Activated CD4-positive, alpha-beta memory T cell treated with anti-CD3 and anti-CD28 coated beads for 36 hours (primary cell): ENCODE measurements at regions not wholly inside any gene's neighbourhood (a gene's known extent, or its start where the extent isn't known, plus 50 kb on each side); places are given as distances from the start of the nearest gene placed in this dataset.

Experiments used
- CTCF ChIA-PET: fragments of 350-600 bp; sonication (Branson Sonifier 250); formaldehyde crosslinking; loops from one replicate; lab custom pipeline; 2021; ENCODE audit warnings: antibody characterized with exemption, inconsistent platforms; lab: Charles Lee
- POLR2A ChIA-PET: fragments of 350-600 bp; sonication (Branson Sonifier 250); formaldehyde crosslinking; loops from one replicate; lab custom pipeline; 2021; ENCODE audit warnings: antibody characterized with exemption; lab: Charles Lee
- DNase-seq: peaks from one replicate; pipeline ENCODE4 v3.0.0-alpha.2; 2020
- H3K27ac Mint-ChIP-seq: one replicate; pipeline ENCODE4 v1.8.0; 2021; ENCODE audit warnings: mixed read lengths
- H3K27me3 Mint-ChIP-seq: one replicate; pipeline ENCODE4 v1.8.0; 2021; ENCODE audit warnings: mixed read lengths
- H3K36me3 Mint-ChIP-seq: one replicate; pipeline ENCODE4 v1.8.0; 2021; ENCODE audit warnings: mixed read lengths
- H3K4me1 Mint-ChIP-seq: one replicate; pipeline ENCODE4 v1.8.0; 2021; ENCODE audit warnings: low read depth, mixed read lengths
- H3K4me3 Mint-ChIP-seq: one replicate; pipeline ENCODE4 v1.8.0; 2021; ENCODE audit warnings: mild to moderate bottlenecking, mixed read lengths
- H3K9me3 Mint-ChIP-seq: one replicate; pipeline ENCODE4 v1.8.0; 2021; ENCODE audit warnings: mixed read lengths
- intact Hi-C: fragments of 100-400 bp; cut with micrococcal nuclease; formaldehyde crosslinking; loops from one replicate; pipeline ENCODE4 v1.15.1; 2023

- Mint-ChIP-seq H3K9me3 (no peaks in the 10 kb centered on the region), H3K4me3 (no peak overlapping the region), H3K36me3 (no peaks in the 10 kb centered on the region), H3K27me3 (peaks cover 9% of the 10 kb centered on the region), H3K27ac (no peak overlapping the region), H3K4me1 (no peaks in the 10 kb centered on the region)
- ChIA-PET CTCF (no interaction called here), POLR2A (no interaction called here)
- intact Hi-C loops: no loop called here
- DNase-seq: no peak
These were observed 277.0 kb downstream of the DIRAS2 start for GRCh38 chr9:90365666-90366065.

- Mint-ChIP-seq H3K4me3 (no peak overlapping the region), H3K4me1 (no peaks in the 10 kb centered on the region), H3K9me3 (no peaks in the 10 kb centered on the region), H3K36me3 (no peaks in the 10 kb centered on the region), H3K27ac (no peak overlapping the region), H3K27me3 (peaks cover 14% of the 10 kb centered on the region)
- CTCF ChIA-PET: no interaction called here
- no peak for DNase-seq
- intact Hi-C loops: no loop called here
- POLR2A ChIA-PET: no interaction called here
These were observed 274.4 kb downstream of the DIRAS2 start for GRCh38 chr9:90368241-90368640.

DNA sequence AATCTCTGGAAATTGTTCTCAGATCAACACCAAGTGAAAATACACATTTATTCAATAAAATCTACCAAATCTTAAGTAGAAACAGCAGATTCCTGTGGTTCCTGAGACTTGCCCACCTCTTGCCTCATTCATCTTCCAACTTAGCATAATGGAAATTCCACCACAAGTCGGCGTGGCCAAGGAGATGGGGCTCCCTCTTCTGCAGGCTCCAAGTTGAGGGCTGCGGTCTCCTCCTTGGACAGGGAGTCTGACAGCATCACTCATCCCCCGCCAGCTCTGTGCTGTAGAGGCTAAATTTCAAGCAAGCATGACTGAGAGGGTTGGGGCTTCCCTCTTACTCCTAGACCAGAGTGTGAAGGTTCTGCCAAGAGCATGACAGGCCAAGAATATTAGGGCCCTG lies 273.7 kb downstream of the DIRAS2 start:
- H3K27me3 Mint-ChIP-seq: peaks cover 14% of the 10 kb centered on the region
- CTCF ChIA-PET: no interaction called here

GRCh38 chr9:90379771-90380170 lies 262.9 kb downstream of the DIRAS2 start:
- intact Hi-C loops: no loop called here
- Mint-ChIP-seq H3K9me3 (no peaks in the 10 kb centered on the region), H3K27me3 (peaks cover 4% of the 10 kb centered on the region), H3K36me3 (no peaks in the 10 kb centered on the region), H3K4me1 (no peaks in the 10 kb centered on the region), H3K27ac (no peak overlapping the region), H3K4me3 (no peak overlapping the region)
- ChIA-PET CTCF (no interaction called here), POLR2A (no interaction called here)
- no peak for DNase-seq

More for the DNA sequence above, 273.7 kb downstream of the DIRAS2 start:
- no peak for DNase-seq
- H3K27ac Mint-ChIP-seq: no peak overlapping the region
- intact Hi-C loops: no loop called here
- H3K36me3 Mint-ChIP-seq: no peaks in the 10 kb centered on the region
- H3K9me3 Mint-ChIP-seq: no peaks in the 10 kb centered on the region
- no peaks in the 10 kb centered on the region for H3K4me1 Mint-ChIP-seq
- H3K4me3 Mint-ChIP-seq: no peak overlapping the region
- POLR2A ChIA-PET: no interaction called here

DNA sequence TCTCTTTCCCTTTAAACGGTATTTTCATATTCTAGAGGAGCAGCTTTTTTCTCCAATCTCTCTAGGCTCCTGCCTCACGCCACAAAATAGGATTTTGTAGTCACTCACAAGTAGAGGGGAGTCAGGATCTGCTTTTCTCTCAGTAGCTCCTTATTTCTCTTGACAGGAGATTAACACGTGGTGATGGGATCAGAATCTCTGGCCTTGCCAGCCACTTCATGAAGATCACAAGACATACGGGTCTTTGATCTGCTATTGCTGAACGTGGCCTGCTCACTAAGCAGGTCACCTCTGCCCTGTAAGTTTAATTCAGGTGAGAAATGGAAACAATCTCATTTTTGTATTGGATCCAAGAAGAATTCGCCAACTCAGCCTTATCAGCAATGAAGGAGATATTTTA lies 257.5 kb downstream of the DIRAS2 start:
- no peaks in the 10 kb centered on the region for H3K4me1 Mint-ChIP-seq
- no peak overlapping the region for H3K4me3 Mint-ChIP-seq
- H3K36me3 Mint-ChIP-seq: no peaks in the 10 kb centered on the region
- no peak for DNase-seq
- peaks cover 2% of the 10 kb centered on the region for H3K27me3 Mint-ChIP-seq
- H3K27ac Mint-ChIP-seq: no peak overlapping the region
- no peaks in the 10 kb centered on the region for H3K9me3 Mint-ChIP-seq
- CTCF ChIA-PET: no interaction called here
- intact Hi-C loops: no loop called here
- POLR2A ChIA-PET: no interaction called here

DNA sequence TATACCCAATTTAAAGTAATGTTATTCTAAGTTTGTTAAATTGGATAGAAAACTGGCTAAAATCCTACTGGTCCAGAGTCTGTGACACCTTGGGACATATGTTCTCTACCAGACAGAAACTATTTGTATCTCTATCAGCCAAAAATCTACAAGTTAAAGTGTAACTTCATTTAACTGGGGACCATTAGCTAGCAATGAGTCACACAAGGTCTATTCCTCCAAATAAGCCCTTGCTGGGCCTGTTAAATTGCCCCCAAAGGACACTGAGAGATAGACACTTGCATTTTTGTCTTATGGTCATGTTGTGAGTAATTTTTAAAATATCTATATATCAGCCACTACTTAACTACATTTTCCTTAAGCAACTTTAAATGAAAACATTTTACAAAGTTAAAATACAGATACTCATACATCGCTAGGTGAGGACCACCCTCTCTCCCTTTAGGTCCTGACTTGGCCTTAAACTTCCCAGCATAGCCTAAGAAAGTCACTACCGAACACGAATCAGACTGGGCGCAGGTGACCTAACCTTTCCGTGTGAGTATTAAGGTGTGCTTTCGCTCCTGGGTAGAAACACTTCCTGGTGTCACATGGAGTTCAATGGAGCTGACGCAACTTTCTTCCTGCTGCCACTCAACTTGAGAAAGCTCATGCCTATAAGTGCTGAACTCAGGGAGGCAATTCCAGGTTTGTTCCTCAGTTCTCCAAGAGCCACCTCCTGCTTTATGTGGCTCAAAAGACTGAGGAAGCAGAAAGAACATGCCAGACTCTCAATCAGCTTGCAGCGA lies 249.1 kb downstream of the DIRAS2 start:
- CTCF ChIA-PET: no interaction called here
- Mint-ChIP-seq H3K4me3 (no peak overlapping the region), H3K27me3 (peaks cover 2% of the 10 kb centered on the region), H3K36me3 (no peaks in the 10 kb centered on the region), H3K27ac (no peak overlapping the region), H3K9me3 (no peaks in the 10 kb centered on the region), H3K4me1 (no peaks in the 10 kb centered on the region)
- intact Hi-C loops: no loop called here
- no peak for DNase-seq
- POLR2A ChIA-PET: no interaction called here

GRCh38 chr9:90394871-90395270 lies 247.8 kb downstream of the DIRAS2 start:
- H3K27me3 Mint-ChIP-seq: peaks cover 2% of the 10 kb centered on the region
- DNase-seq: no peak
- ChIA-PET POLR2A (no interaction called here), CTCF (no interaction called here)
- no peaks in the 10 kb centered on the region for H3K9me3 Mint-ChIP-seq
- H3K4me3 Mint-ChIP-seq: no peak overlapping the region
- intact Hi-C loops: no loop called here
- no peaks in the 10 kb centered on the region for H3K4me1 Mint-ChIP-seq
- H3K27ac Mint-ChIP-seq: no peak overlapping the region
- H3K36me3 Mint-ChIP-seq: no peaks in the 10 kb centered on the region

DNA sequence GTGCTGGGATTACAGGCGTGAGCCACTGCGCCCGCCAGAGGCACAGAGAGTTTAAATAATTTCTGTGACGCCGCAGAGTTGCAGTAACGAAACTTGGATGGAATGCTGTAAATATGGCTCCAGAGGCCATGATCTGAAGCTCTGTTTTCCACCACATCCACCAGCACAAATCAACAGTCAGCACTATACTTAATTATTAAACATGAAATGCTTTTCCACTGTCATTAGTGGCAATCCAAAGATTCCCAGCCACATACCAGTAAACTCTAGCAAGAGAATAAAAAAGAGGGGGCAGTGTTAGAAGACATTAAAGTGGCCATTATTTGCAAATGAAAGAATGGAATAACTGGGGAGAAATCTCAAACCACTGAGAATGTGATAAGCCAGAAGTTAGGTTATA lies 242.5 kb downstream of the DIRAS2 start:
- intact Hi-C loops: no loop called here
- no peak overlapping the region for H3K27ac Mint-ChIP-seq

DNA sequence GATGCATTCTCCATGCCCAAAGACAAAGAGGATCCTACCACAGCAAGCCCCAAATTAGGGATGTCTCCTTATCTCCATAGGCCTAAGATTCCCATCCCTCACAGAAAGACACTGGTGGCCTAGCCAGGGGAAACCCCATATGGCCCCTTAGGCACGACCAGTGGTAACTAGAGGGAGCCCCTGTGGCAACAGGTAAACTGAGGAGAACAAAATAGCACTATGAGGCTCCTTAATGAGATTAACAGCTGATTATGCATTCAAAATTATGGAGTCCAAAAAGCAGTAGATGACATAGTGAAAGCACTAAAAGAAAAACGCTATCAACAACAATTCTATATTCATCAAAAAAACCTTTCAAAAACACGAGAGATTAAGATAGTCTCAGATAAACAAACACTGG lies 234.0 kb downstream of the DIRAS2 start:
- Mint-ChIP-seq H3K27ac (no peak overlapping the region), H3K4me1 (no peaks in the 10 kb centered on the region), H3K27me3 (no peaks in the 10 kb centered on the region), H3K9me3 (peaks cover 9% of the 10 kb centered on the region), H3K36me3 (no peaks in the 10 kb centered on the region), H3K4me3 (no peak overlapping the region)
- CTCF ChIA-PET: no interaction called here
- intact Hi-C loops: no loop called here
- POLR2A ChIA-PET: no interaction called here
- no peak for DNase-seq

More for the DNA sequence above, 242.5 kb downstream of the DIRAS2 start:
- H3K36me3 Mint-ChIP-seq: no peaks in the 10 kb centered on the region
- CTCF ChIA-PET: no interaction called here
- no peak for DNase-seq
- H3K4me1 Mint-ChIP-seq: no peaks in the 10 kb centered on the region
- H3K27me3 Mint-ChIP-seq: peaks cover 2% of the 10 kb centered on the region
- H3K9me3 Mint-ChIP-seq: no peaks in the 10 kb centered on the region
- no peak overlapping the region for H3K4me3 Mint-ChIP-seq
- POLR2A ChIA-PET: no interaction called here

GRCh38 chr9:90419221-90419851 lies 223.3 kb downstream of the DIRAS2 start:
- Mint-ChIP-seq H3K27me3 (no peaks in the 10 kb centered on the region), H3K4me1 (no peaks in the 10 kb centered on the region), H3K36me3 (no peaks in the 10 kb centered on the region), H3K4me3 (no peak overlapping the region), H3K27ac (no peak overlapping the region), H3K9me3 (no peaks in the 10 kb centered on the region)
- CTCF ChIA-PET: no interaction called here
- POLR2A ChIA-PET: no interaction called here
- no peak for DNase-seq
- intact Hi-C loops: no loop called here

DNA sequence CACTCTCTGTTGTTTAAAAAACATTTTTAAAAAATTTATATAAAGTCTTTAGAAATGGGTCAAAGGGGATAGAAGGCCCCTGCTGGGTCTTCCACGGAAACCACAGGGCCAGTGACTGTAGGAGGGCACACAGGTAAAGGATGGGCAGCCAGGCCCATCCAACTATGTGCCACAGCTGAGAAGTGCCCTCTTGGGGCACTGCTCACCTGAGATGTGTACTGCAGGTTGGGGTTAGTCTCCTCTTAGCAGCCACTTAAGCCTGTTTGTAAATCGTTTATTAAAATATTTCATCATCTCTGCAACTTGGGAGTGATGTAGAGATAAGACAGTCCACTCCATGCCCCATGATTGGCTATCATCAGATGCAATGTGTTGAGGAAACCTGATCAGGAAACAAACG lies 222.4 kb downstream of the DIRAS2 start:
- no peak for DNase-seq
- intact Hi-C loops: no loop called here
- no peak overlapping the region for H3K27ac Mint-ChIP-seq
- no peaks in the 10 kb centered on the region for H3K36me3 Mint-ChIP-seq
- no peaks in the 10 kb centered on the region for H3K27me3 Mint-ChIP-seq
- ChIA-PET CTCF (no interaction called here), POLR2A (no interaction called here)
- H3K4me3 Mint-ChIP-seq: no peak overlapping the region
- H3K4me1 Mint-ChIP-seq: no peaks in the 10 kb centered on the region
- no peaks in the 10 kb centered on the region for H3K9me3 Mint-ChIP-seq

DNA sequence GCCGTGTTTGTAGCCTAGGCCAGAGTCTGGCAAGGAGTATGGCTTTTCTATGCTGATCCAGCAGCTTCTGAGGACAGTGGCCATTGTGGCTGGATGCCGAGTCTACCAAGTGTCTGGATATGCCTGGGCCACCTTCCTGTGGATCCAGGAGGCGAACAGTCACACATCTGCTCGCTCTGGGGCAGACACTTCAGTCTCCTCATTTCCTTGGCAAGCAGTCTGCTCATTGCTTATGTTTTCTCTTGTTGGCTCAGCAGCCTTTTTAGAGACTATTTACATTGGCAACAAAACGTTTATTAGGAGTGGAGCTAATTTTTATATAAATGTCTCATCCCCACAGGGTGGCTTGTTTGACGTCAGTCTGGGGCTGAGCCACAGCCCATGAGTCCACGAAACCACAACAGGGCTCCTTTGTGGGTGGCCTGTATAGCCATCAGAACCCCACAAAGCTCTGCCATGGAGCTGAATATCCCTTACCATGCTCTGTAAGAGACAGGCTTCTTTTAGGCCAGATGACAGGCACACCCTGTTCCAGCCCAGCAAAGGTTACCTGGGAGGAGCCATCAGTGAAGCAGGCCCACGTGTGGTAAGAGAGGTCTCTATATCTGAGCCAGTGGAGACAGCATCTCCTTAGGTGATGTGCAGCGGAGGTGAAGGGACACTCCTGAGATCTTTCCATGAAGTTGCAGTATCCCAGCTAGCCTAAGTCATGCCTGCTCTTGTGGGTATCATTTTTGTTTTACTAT lies 221.7 kb downstream of the DIRAS2 start:
- Mint-ChIP-seq H3K4me3 (no peak overlapping the region), H3K36me3 (no peaks in the 10 kb centered on the region), H3K27ac (no peak overlapping the region), H3K27me3 (no peaks in the 10 kb centered on the region), H3K9me3 (no peaks in the 10 kb centered on the region), H3K4me1 (no peaks in the 10 kb centered on the region)
- intact Hi-C loops: no loop called here
- DNase-seq: no peak
- ChIA-PET CTCF (no interaction called here), POLR2A (no interaction called here)
